ENCODE measurements at regions not wholly inside any gene's neighbourhood (a gene's known extent, or its start where the extent isn't known, plus 50 kb on each side); places are given as distances from the start of the nearest gene placed in this dataset.

- intact Hi-C loops (cut with DNase I; ENCODE audit: low total_unique reads): no loop called here
- TF ChIP-seq CTCF (IDR thresholded peaks at IDR 0.05): no peak
- no peak for TF ChIP-seq POLR2A (IDR thresholded peaks at IDR 0.05)
- TF ChIP-seq EP300 (IDR thresholded peaks at IDR 0.05; ENCODE audit: low read depth): no peak
- TF ChIP-seq POLR2AphosphoS5 (IDR thresholded peaks at IDR 0.05): no peak
These were observed 373.3 kb downstream of the TTLL7 start for GRCh38 chr1:83625646-83626045.

GRCh38 chr1:83620016-83620415 is 378.9 kb downstream of the TTLL7 start:
- 84 to 92% methylated on average over 4 of the region's 4 CpGs for WGBS, 2 donors (ENCODE audit: low coverage in 1 of 2)
- Histone ChIP-seq H3K4me1 (no peaks in the 10 kb centered on the region), H3K27ac (no peak overlapping the region), H3K4me3 (no peak overlapping the region), H3K36me3 (no peaks in the 10 kb centered on the region), H3K27me3 (no peaks in the 10 kb centered on the region), H3K9me3 (no peaks in the 10 kb centered on the region)
- in situ Hi-C loops (cut with MboI; ENCODE audit: low pct_ligation_motif_present in 1 of 4, low pct_unique_long_range_greater_than_20kb in 1 of 4, low sequenced_read_pairs in 3 of 4) (no loop called here), intact Hi-C loops (cut with DNase I; ENCODE audit: low total_unique reads) (no loop called here)
- no peak for DNase-seq
- TF ChIP-seq CTCF (IDR thresholded peaks at IDR 0.05) (no peak), POLR2A (IDR thresholded peaks at IDR 0.05) (no peak), EP300 (IDR thresholded peaks at IDR 0.05; ENCODE audit: low read depth) (no peak), POLR2AphosphoS5 (IDR thresholded peaks at IDR 0.05) (no peak)

More at GRCh38 chr1:83625646-83626045, 373.3 kb downstream of the TTLL7 start:
- Histone ChIP-seq H3K36me3 (no peaks in the 10 kb centered on the region), H3K27ac (no peak overlapping the region), H3K9me3 (no peaks in the 10 kb centered on the region), H3K27me3 (no peaks in the 10 kb centered on the region), H3K4me3 (no peak overlapping the region), H3K4me1 (no peaks in the 10 kb centered on the region)
- 80 to 91% methylated on average over 3 of the region's 3 CpGs for WGBS, 2 donors (ENCODE audit: low coverage in 1 of 2)
- no peak for DNase-seq
- in situ Hi-C loops (cut with MboI; ENCODE audit: low pct_ligation_motif_present in 1 of 4, low pct_unique_long_range_greater_than_20kb in 1 of 4, low sequenced_read_pairs in 3 of 4): no loop called here

- in situ Hi-C loops (cut with MboI; ENCODE audit: low pct_ligation_motif_present in 1 of 4, low pct_unique_long_range_greater_than_20kb in 1 of 4, low sequenced_read_pairs in 3 of 4) (no loop called here), intact Hi-C loops (cut with DNase I; ENCODE audit: low total_unique reads) (no loop called here)
- no peak for DNase-seq
- Histone ChIP-seq H3K27me3 (no peaks in the 10 kb centered on the region), H3K27ac (no peak overlapping the region), H3K4me3 (no peak overlapping the region), H3K9me3 (no peaks in the 10 kb centered on the region), H3K36me3 (no peaks in the 10 kb centered on the region), H3K4me1 (no peaks in the 10 kb centered on the region)
- 20 to 38% methylated on average over 1 to 2 of the region's 2 CpGs for WGBS, 2 donors (ENCODE audit: low coverage in 1 of 2)
- TF ChIP-seq POLR2A (IDR thresholded peaks at IDR 0.05) (no peak), POLR2AphosphoS5 (IDR thresholded peaks at IDR 0.05) (no peak), CTCF (IDR thresholded peaks at IDR 0.05) (no peak), EP300 (IDR thresholded peaks at IDR 0.05; ENCODE audit: low read depth) (no peak)
These were observed 379.6 kb downstream of the TTLL7 start for GRCh38 chr1:83619170-83619896.

- no peak for DNase-seq
- Histone ChIP-seq H3K9me3 (no peaks in the 10 kb centered on the region), H3K36me3 (no peaks in the 10 kb centered on the region), H3K27me3 (no peaks in the 10 kb centered on the region), H3K4me1 (no peaks in the 10 kb centered on the region), H3K4me3 (no peak overlapping the region), H3K27ac (no peak overlapping the region)
- intact Hi-C loops (cut with DNase I; ENCODE audit: low total_unique reads) (no loop called here), in situ Hi-C loops (cut with MboI; ENCODE audit: low pct_ligation_motif_present in 1 of 4, low pct_unique_long_range_greater_than_20kb in 1 of 4, low sequenced_read_pairs in 3 of 4) (no loop called here)
- TF ChIP-seq POLR2A (IDR thresholded peaks at IDR 0.05): no peak
- no peak for TF ChIP-seq POLR2AphosphoS5 (IDR thresholded peaks at IDR 0.05)
- TF ChIP-seq CTCF (IDR thresholded peaks at IDR 0.05): no peak
- TF ChIP-seq EP300 (IDR thresholded peaks at IDR 0.05; ENCODE audit: low read depth): no peak
- WGBS, 2 donors (ENCODE audit: low coverage in 1 of 2): 89 to 91% methylated on average over 4 to 7 of the region's 7 CpGs
These were observed 381.0 kb downstream of the TTLL7 start for GRCh38 chr1:83617883-83618282.
